ENCODE measurements at regions not wholly inside any gene's neighbourhood (a gene's known extent, or its start where the extent isn't known, plus 50 kb on each side); places are given as distances from the start of the nearest gene placed in this dataset.
"Not testable (repeated sequence)": the region's sequence is repeated elsewhere in the genome, so short reads cannot be mapped to it uniquely, and the experiment has no call there.

- Mint-ChIP-seq H3K4me3 (no peak overlapping the region), H3K36me3 (ENCODE audit: low read depth) (no peaks in the 10 kb centered on the region), H3K4me1 (ENCODE audit: low read depth) (no peaks in the 10 kb centered on the region), H3K27ac (no peak overlapping the region), H3K27me3 (no peaks in the 10 kb centered on the region), H3K9me3 (peaks cover 9% of the 10 kb centered on the region)
- intact Hi-C loops (cut with micrococcal nuclease), result no loop called here
These were observed 332.7 kb upstream of the ADAMTS9 start for GRCh38 chr3:65020281-65021160.

GRCh38 chr3:65019443-65020055, 331.7 kb upstream of the ADAMTS9 start:
- H3K36me3 Mint-ChIP-seq (ENCODE audit: low read depth), result no peaks in the 10 kb centered on the region
- H3K9me3 Mint-ChIP-seq, result peaks cover 9% of the 10 kb centered on the region
- H3K27ac Mint-ChIP-seq, result no peak overlapping the region
- no peaks in the 10 kb centered on the region for H3K27me3 Mint-ChIP-seq
- H3K4me3 Mint-ChIP-seq, result no peak overlapping the region
- H3K4me1 Mint-ChIP-seq (ENCODE audit: low read depth), result no peaks in the 10 kb centered on the region
- intact Hi-C loops (cut with micrococcal nuclease), result no loop called here

- intact Hi-C loops (cut with micrococcal nuclease), result no loop called here
- H3K27ac Mint-ChIP-seq, result no peak overlapping the region
- H3K27me3 Mint-ChIP-seq, result no peaks in the 10 kb centered on the region
- H3K36me3 Mint-ChIP-seq (ENCODE audit: low read depth), result no peaks in the 10 kb centered on the region
- no peak overlapping the region for H3K4me3 Mint-ChIP-seq
- H3K9me3 Mint-ChIP-seq, result peaks cover 9% of the 10 kb centered on the region
- no peaks in the 10 kb centered on the region for H3K4me1 Mint-ChIP-seq (ENCODE audit: low read depth)
These were observed 331.0 kb upstream of the ADAMTS9 start for GRCh38 chr3:65018801-65019200.

GRCh38 chr3:65017359-65017758, 329.6 kb upstream of the ADAMTS9 start:
- no peak overlapping the region for H3K27ac Mint-ChIP-seq
- H3K9me3 Mint-ChIP-seq, result no peaks in the 10 kb centered on the region
- no peak overlapping the region for H3K4me3 Mint-ChIP-seq
- no peaks in the 10 kb centered on the region for H3K4me1 Mint-ChIP-seq (ENCODE audit: low read depth)
- H3K27me3 Mint-ChIP-seq, result no peaks in the 10 kb centered on the region
- intact Hi-C loops (cut with micrococcal nuclease), result no loop called here
- no peaks in the 10 kb centered on the region for H3K36me3 Mint-ChIP-seq (ENCODE audit: low read depth)

GRCh38 chr3:65015711-65016110, 327.9 kb upstream of the ADAMTS9 start:
- Mint-ChIP-seq H3K27me3 (no peaks in the 10 kb centered on the region), H3K9me3 (peaks cover 8% of the 10 kb centered on the region), H3K36me3 (ENCODE audit: low read depth) (no peaks in the 10 kb centered on the region)

GRCh38 chr3:65013053-65013452, 325.3 kb upstream of the ADAMTS9 start:
- H3K4me3 Mint-ChIP-seq, result no peak overlapping the region
- H3K27ac Mint-ChIP-seq, result no peak overlapping the region
- H3K27me3 Mint-ChIP-seq, result no peaks in the 10 kb centered on the region
- intact Hi-C loops (cut with micrococcal nuclease), result no loop called here
- peaks cover 8% of the 10 kb centered on the region for H3K9me3 Mint-ChIP-seq
- H3K4me1 Mint-ChIP-seq (ENCODE audit: low read depth), result no peaks in the 10 kb centered on the region
- no peaks in the 10 kb centered on the region for H3K36me3 Mint-ChIP-seq (ENCODE audit: low read depth)

More at GRCh38 chr3:65015711-65016110, 327.9 kb upstream of the ADAMTS9 start:
- intact Hi-C loops (cut with micrococcal nuclease), result no loop called here
- no peaks in the 10 kb centered on the region for H3K4me1 Mint-ChIP-seq (ENCODE audit: low read depth)
- no peak overlapping the region for H3K4me3 Mint-ChIP-seq
- H3K27ac Mint-ChIP-seq, result no peak overlapping the region

- intact Hi-C loops (cut with micrococcal nuclease), result no loop called here
- Mint-ChIP-seq H3K4me3 (no peak overlapping the region), H3K36me3 (ENCODE audit: low read depth) (no peaks in the 10 kb centered on the region)
These were observed 318.5 kb upstream of the ADAMTS9 start for GRCh38 chr3:65006300-65006739.

GRCh38 chr3:65005486-65005885, 317.7 kb upstream of the ADAMTS9 start:
- no peak overlapping the region for H3K4me3 Mint-ChIP-seq
- H3K27me3 Mint-ChIP-seq, result no peaks in the 10 kb centered on the region
- no peaks in the 10 kb centered on the region for H3K9me3 Mint-ChIP-seq
- H3K27ac Mint-ChIP-seq, result no peak overlapping the region
- no peaks in the 10 kb centered on the region for H3K36me3 Mint-ChIP-seq (ENCODE audit: low read depth)
- no peaks in the 10 kb centered on the region for H3K4me1 Mint-ChIP-seq (ENCODE audit: low read depth)
- intact Hi-C loops (cut with micrococcal nuclease), result no loop called here

More at GRCh38 chr3:65006300-65006739, 318.5 kb upstream of the ADAMTS9 start:
- H3K27ac Mint-ChIP-seq, result no peak overlapping the region
- H3K9me3 Mint-ChIP-seq, result no peaks in the 10 kb centered on the region
- no peaks in the 10 kb centered on the region for H3K4me1 Mint-ChIP-seq (ENCODE audit: low read depth)
- no peaks in the 10 kb centered on the region for H3K27me3 Mint-ChIP-seq

GRCh38 chr3:65004795-65005295, 317.0 kb upstream of the ADAMTS9 start:
- Mint-ChIP-seq H3K9me3 (no peaks in the 10 kb centered on the region), H3K36me3 (ENCODE audit: low read depth) (no peaks in the 10 kb centered on the region), H3K4me1 (ENCODE audit: low read depth) (no peaks in the 10 kb centered on the region), H3K4me3 (no peak overlapping the region), H3K27me3 (no peaks in the 10 kb centered on the region), H3K27ac (no peak overlapping the region)
- intact Hi-C loops (cut with micrococcal nuclease), result no loop called here

GRCh38 chr3:65004306-65004705, 316.5 kb upstream of the ADAMTS9 start:
- no peaks in the 10 kb centered on the region for H3K4me1 Mint-ChIP-seq (ENCODE audit: low read depth)
- intact Hi-C loops (cut with micrococcal nuclease), result no loop called here
- H3K27me3 Mint-ChIP-seq, result no peaks in the 10 kb centered on the region
- H3K4me3 Mint-ChIP-seq, result no peak overlapping the region
- H3K36me3 Mint-ChIP-seq (ENCODE audit: low read depth), result no peaks in the 10 kb centered on the region
- H3K27ac Mint-ChIP-seq, result no peak overlapping the region
- H3K9me3 Mint-ChIP-seq, result no peaks in the 10 kb centered on the region

GRCh38 chr3:65001119-65001518, 313.3 kb upstream of the ADAMTS9 start:
- H3K27me3 Mint-ChIP-seq; intact Hi-C loops (cut with micrococcal nuclease); H3K27ac Mint-ChIP-seq; H3K9me3 Mint-ChIP-seq; H3K4me3 Mint-ChIP-seq; H3K36me3 Mint-ChIP-seq (ENCODE audit: low read depth); H3K4me1 Mint-ChIP-seq (ENCODE audit: low read depth): not testable (repeated sequence)

GRCh38 chr3:64998317-64998716, 310.5 kb upstream of the ADAMTS9 start:
- H3K36me3 Mint-ChIP-seq (ENCODE audit: low read depth), result no peaks in the 10 kb centered on the region
- no peaks in the 10 kb centered on the region for H3K4me1 Mint-ChIP-seq (ENCODE audit: low read depth)
- no peak overlapping the region for H3K4me3 Mint-ChIP-seq
- H3K27me3 Mint-ChIP-seq, result no peaks in the 10 kb centered on the region
- H3K9me3 Mint-ChIP-seq, result no peaks in the 10 kb centered on the region
- no peak overlapping the region for H3K27ac Mint-ChIP-seq
- intact Hi-C loops (cut with micrococcal nuclease), result no loop called here

- no peaks in the 10 kb centered on the region for H3K9me3 Mint-ChIP-seq
- H3K4me3 Mint-ChIP-seq, result no peak overlapping the region
- no peaks in the 10 kb centered on the region for H3K4me1 Mint-ChIP-seq (ENCODE audit: low read depth)
- H3K36me3 Mint-ChIP-seq (ENCODE audit: low read depth), result no peaks in the 10 kb centered on the region
- intact Hi-C loops (cut with micrococcal nuclease), result no loop called here
- H3K27ac Mint-ChIP-seq, result no peak overlapping the region
- H3K27me3 Mint-ChIP-seq, result no peaks in the 10 kb centered on the region
These were observed 308.2 kb upstream of the ADAMTS9 start for GRCh38 chr3:64995857-64996551.

- H3K4me3 Mint-ChIP-seq, result no peak overlapping the region
- H3K27me3 Mint-ChIP-seq, result no peaks in the 10 kb centered on the region
- H3K4me1 Mint-ChIP-seq (ENCODE audit: low read depth), result no peaks in the 10 kb centered on the region
- H3K9me3 Mint-ChIP-seq, result peaks cover 2% of the 10 kb centered on the region
- H3K27ac Mint-ChIP-seq, result no peak overlapping the region
- H3K36me3 Mint-ChIP-seq (ENCODE audit: low read depth), result no peaks in the 10 kb centered on the region
- intact Hi-C loops (cut with micrococcal nuclease), result no loop called here
These were observed 306.0 kb upstream of the ADAMTS9 start for GRCh38 chr3:64993781-64994180.
